Epithelial cell of esophagus (primary cell): ENCODE measurements at regions not wholly inside any gene's neighbourhood (a gene's known extent, or its start where the extent isn't known, plus 50 kb on each side); places are given as distances from the start of the nearest gene placed in this dataset.

ENCODE experiments used
- DNase-seq: peaks from one replicate; pipeline ENCODE4 v3.0.0; 2010; ENCODE audit warnings: low read depth
- H3K4me3 ChIP-seq: 2 replicates; pipeline ENCODE4 v1.5.1; 2011; ENCODE audit warnings: mild to moderate bottlenecking, low read length, control low read depth
- CTCF ChIP-seq: IDR thresholded peaks from 2 replicates; pipeline ENCODE4 v1.5.1; 2011; ENCODE audit warnings: low read depth, mild to moderate bottlenecking, low read length, control low read depth, inconsistent platforms; ENCODE audit not compliant: insufficient read depth; ENCODE audit errors: missing control alignments

- no peak overlapping the region for H3K4me3 ChIP-seq
- no peak for DNase-seq
- TF ChIP-seq CTCF, result no peak
Measured at GRCh38 chr7:69173846-69174245, 424.4 kb upstream of the AUTS2 start.

- H3K4me3 ChIP-seq, result no peak overlapping the region
- no peak for DNase-seq
- no peak for TF ChIP-seq CTCF
Measured at GRCh38 chr7:69176841-69177240, 421.4 kb upstream of the AUTS2 start.

- TF ChIP-seq CTCF, result no peak
- no peak overlapping the region for H3K4me3 ChIP-seq
- DNase-seq, result no peak
Measured at GRCh38 chr7:69177461-69177861, 420.8 kb upstream of the AUTS2 start.

GRCh38 chr7:69177941-69178494, 420.3 kb upstream of the AUTS2 start:
- no peak for TF ChIP-seq CTCF
- no peak for DNase-seq

GRCh38 chr7:69180662-69181061, 417.6 kb upstream of the AUTS2 start:
- H3K4me3 ChIP-seq, result no peak overlapping the region
- no peak for TF ChIP-seq CTCF
- no peak for DNase-seq

More at GRCh38 chr7:69177941-69178494, 420.3 kb upstream of the AUTS2 start:
- H3K4me3 ChIP-seq, result no peak overlapping the region

GRCh38 chr7:69182596-69183467, 415.4 kb upstream of the AUTS2 start:
- TF ChIP-seq CTCF, result no peak
- no peak for DNase-seq
- H3K4me3 ChIP-seq, result no peak overlapping the region

GRCh38 chr7:69184339-69184738, 413.9 kb upstream of the AUTS2 start:
- no peak for TF ChIP-seq CTCF
- H3K4me3 ChIP-seq, result no peak overlapping the region
- no peak for DNase-seq
